Forelimb muscle (tissue), 1 donor: ENCODE measurements at regions not wholly inside any gene's neighbourhood (a gene's known extent, or its start where the extent isn't known, plus 50 kb on each side); places are given as distances from the start of the nearest gene placed in this dataset.

ENCODE experiments used
- DNase-seq: peaks from one replicate; pipeline ENCODE4 v3.0.0-alpha.2; 2013; ENCODE audit warnings: low read depth

DNA sequence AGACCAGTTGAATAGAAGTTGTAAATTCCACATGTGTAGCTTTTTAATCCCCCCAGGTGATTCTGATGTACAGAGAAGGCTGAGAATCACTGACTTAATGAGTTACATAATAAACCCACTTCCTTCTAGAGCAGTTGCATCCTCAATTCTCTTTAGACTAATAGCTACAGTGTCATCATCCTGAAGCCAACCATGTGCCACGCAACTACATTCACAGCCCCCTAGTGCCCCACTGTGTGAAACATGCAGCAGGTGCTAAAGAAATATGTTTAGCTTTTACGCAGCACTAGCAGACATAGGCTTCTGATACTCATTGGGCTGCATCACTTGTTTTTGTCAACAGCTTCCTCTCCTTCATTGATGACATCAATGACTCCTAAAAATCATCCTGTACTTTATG, 1168.3 kb downstream of the BCL11B start:
- no peak for DNase-seq

DNA sequence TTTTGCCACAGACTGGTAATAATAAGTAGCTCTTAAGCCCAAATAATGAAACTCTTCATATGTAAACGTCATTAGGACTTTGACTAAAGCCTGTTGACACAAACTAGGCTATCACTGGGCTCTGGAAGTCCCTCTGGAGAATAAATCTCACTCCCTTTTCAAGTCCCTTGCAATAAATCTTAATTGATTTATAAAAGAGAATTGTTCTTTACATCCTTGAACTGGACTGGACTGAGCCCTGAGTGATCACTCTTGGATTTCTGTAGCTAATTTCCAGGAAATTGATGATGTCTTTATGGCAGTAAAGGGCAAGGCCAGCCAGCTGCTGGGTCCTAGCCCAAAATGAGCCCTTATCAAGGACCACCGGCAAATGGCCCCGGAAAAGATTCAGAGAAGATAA, 1162.7 kb downstream of the BCL11B start:
- DNase-seq, result no peak

DNA sequence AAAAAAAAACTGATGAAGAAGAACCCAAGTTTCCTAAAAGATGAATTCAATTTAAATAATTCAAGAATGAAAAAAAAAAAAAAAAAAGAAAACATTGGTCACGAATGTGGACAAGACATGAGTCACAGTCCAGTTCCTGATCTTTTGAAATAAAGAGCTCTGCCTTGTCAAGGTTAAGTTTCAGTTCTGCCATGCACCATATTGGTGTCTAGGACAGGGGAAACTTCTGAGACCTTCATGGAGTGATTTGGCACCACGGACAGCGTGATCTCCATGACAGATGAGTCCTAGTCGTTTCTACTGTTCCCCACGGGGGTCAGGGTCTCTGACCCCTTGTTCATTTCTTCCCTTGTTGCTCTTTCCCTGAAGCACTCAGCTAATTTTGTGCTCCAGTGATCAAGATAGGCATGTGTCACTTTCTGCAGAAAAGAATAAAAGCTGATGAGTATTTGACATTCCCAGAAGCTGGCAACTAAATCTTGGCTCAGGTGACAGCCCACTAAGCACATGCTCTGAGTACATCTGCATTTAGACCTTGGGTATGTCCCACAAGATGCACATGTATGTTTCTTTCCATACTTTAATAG, 1159.7 kb downstream of the BCL11B start:
- DNase-seq, result no peak

DNA sequence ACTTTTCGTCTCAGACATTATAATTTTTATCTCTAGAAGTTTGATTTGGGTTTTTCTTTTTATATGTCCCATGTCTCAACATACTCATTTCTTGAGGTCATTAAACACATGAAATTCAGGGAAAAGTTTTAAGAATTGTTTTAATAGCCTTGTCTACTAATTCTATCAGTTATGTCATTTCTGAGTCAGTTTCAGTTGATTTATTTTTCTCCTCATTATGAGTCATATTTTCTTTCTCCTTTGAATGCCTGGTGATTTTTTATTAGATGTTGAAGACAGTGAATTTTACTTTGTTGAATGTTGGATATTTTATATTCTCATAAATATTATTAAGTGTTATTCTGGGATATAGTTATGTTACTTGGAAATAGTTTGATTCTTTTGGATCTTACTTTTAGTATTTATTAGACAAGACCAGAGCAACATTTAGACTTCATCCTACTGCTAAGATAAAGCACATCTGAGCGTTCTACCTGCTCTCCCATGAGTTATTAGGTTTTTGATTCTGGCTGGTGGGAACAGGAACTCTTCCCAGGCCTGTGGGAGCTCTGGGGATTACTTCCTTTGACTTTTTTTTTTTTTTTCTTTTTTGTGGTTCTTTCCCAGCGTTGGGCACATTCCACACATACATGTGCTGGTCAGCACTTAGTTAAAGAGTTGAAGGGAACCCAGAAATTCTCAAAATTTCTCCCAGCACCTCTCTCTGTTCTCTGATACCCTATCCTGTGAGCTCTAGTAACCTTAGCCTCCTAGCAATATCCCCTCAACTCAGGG, 1157.7 kb downstream of the BCL11B start:
- no peak for DNase-seq

DNA sequence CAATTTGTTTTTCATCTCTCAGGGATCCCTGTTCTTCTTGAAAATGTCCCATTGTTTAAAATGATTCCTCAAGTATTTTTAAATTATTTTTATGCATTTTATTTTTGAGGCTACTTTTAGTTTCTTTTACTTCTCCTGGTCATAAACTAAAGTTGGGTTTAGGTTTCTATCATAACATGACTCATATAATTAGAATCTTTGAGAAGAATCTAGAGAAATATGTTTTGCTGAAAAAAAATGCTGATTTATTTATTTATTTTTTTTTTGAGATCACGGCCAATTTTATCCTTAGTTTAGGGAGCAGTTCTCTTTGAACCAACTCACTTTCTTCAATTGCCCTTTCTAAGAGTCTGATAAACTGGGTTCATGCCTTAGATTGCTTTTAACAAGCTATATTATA, 1157.1 kb downstream of the BCL11B start:
- DNase-seq, result no peak

DNA sequence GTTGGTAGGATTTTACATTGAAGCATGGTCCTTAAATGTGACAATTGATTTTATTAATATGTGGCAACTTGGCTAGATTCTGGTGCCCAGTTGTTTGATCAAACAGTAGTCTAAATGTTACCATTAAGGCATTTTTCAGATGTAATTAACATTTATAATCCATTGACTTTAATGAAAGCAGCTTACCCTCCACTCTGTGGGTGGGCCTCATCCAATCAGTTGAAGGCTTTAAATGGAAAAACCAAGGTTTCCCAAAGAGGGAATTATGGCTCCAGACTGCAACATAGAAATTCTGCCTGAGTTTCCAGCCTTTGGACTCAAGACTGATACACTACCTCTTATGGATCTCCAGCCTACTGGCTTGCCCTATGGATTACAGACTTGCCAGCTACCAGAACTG, 1153.2 kb downstream of the BCL11B start:
- no peak for DNase-seq

DNA sequence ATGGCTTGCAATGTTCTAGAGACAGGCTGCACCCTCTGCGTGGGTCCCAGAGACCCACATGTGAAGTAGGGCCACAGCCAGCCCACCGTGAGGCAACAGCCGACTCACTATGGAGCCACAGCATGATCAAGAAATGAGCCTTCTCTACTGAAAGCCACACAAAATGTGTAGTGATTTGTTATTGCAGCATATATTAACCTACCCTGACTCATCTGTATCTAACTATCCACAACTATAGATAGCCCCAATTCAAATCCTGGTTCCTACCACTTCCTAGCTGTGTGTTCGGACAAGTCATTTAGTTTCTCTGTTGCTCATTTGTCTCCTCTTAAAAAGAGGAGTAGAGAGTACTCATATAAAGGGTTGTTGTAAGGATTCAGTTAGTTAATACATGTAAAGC, 1152.3 kb downstream of the BCL11B start:
- no peak for DNase-seq

DNA sequence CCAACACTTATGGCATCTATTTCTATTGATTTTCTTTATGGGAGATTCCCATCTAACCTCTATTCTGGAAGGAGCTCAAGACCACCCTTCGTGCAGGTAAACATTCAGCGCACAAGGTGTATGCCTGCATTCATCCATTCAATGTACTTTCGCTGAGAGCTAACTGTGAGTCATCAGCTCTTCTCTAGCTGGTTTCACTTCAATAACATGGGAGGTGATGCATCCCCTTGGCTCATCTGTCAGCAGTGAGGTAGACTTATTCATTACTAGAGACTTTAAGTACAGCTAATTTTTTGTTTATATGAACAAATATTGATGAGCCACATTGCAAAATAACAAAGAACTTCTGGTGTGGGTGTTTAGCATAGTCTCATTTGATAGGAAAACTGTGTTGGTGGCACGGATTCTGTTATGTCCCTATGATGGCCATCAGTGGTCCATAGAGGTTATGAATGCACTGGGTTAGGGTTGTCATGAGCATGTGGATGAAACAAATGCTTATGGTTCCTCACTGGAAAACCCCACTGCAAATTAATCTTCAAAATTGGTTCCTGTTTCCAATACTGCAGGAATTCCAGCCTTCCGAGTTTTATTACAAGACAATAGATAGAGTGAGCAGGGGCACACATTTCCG, 1151.0 kb downstream of the BCL11B start:
- DNase-seq, result no peak

DNA sequence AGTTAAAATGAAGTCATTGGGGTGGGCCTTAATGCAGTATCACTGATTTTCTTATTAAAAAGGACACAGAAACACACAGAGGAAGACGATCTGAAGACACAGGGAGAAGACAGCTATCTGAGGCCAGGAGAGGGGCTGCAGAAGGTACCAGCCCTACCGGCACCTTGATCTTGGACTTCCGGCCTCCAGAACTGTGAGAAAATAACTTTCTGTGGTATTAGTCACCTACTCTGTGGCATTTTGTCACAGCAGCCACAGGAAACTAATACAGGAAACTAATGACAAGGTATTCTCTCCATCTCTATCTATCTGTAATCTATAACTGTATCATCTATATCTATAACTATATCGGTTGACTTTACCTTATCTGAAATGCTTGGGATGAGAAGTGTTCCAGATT, 1149.5 kb downstream of the BCL11B start:
- DNase-seq, result no peak

DNA sequence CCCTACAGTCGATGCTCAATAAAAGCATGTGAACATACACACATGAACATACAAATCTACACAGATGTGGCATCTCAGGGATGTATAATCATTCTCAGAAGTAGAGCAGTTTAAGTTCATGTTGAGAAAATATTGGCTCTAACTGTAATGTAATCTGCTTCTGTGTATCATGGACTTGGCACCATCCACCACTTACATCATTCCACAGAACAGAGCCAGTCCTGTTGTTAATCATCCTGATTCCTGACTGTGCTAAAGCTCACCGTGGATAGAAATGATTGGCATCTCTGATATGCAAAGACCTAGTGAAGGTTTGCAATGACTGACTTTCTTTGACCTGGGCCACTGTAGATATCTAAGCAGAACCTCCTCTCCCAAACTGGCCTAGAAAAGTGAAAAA, 1141.3 kb downstream of the BCL11B start:
- peak; percentile 11 for DNase-seq

DNA sequence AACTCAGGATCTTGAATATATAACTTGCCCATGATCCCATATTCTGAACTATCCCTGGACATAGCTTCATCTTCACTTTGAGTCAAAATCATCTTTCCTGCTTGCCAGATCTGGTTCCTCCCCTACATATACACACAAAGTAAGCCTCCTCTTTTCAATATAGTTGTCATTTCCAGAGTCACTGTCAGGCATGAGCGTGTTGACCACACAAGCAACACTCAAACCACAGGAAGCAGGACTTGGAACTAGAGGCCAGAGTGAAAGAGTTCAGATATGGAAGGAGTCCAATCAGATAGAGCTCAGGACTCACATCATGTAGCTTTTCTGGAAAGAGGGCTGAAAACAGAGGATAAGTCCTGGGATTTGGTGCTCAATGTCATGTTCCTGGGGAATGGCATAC, 1140.6 kb downstream of the BCL11B start:
- DNase-seq, result no peak

DNA sequence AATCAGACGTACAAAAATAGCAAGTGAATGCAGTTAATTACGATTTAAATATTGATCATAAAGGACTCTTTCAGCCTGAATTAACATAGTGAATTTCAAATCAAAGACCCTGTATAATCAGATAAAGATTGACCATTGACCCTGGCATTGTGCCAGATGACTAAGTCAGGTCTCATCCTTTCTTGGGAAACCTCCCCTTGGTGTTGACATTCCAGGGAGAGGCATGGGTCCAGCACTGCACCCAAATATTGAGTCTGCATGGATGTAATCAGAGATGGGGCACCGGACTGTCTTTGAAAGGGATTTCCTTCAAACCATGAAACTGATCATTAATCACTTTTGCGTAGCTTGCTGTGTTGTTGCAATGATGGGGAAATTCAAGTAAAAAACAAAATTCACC, 1138.2 kb downstream of the BCL11B start:
- no peak for DNase-seq

DNA sequence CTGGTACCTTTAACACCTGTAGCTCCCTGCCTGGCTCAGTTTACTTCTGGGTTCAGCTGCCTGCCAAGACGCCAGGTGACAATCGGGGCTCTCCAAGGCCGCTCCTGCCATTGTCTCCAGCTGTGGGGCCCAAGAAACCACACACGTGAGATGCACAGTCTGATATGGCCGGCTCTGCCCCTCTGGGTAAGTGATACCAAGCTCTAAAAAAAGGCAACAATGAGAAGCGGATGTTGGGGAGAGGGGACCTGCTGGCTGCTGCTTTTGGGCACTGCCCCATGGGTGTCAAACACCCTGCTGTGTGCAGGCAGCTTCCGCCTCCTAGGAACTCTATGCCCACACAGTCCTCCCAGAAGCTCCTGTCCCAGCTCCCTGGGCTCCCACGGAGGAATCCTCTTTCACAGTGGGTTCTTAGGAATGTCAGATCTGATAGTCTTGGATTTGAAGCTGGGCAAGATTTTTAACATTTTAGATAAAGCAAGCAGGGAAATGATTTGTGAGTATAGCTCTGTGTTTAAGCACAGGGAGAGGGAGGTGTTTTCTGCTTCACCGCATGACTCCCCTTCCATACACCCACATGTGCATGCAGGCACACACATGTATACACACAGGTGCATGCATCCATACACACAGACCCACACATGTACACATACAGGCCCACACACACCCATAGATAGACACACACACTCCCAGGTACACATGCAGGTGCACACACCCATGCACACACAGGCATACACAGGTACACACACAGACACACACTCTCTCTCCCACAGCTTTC, 1135.8 kb downstream of the BCL11B start:
- DNase-seq, result no peak

DNA sequence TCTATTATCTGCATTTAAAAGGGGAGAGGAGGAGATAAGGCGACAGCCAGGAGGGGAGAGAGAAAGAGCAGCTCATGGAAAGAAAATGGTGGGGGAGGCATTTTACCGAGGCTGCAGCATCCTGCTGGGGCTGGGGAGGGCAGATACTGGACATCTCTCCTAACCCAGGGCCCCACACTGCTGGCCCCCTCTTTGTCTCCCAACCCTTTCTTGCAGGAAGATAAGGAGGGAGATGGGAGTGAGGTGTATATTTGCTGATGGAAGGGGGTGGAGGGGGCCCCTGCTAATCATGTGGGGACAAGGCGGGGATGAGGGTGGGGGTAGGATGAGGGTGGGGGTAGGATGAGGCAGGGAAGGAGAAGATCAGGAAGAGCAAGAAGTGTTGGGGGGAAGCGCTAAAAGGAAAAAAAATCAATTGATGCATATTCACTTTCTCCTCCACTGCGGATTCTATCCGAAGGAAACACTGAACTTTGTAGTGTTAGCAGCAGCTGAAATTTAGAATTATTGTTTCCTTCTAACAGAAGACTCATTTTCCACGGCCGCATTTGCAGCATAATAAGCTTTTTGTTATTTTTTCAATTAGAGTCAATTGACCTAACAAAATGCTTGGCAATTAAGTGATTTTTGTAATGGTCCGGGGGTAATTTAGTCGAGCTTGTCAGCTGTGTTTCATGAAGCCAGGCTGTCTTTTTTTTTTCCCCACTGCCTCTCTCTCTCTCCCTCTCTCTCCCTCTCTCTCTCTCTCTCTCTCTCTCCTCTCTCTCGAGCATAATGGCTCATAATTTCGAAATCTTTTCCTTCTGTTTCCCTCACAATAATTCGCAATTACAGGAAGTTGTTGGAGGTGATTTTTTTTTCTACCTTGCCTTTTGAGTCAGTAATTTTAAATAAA, 1134.6 kb downstream of the BCL11B start:
- DNase-seq, result no peak

DNA sequence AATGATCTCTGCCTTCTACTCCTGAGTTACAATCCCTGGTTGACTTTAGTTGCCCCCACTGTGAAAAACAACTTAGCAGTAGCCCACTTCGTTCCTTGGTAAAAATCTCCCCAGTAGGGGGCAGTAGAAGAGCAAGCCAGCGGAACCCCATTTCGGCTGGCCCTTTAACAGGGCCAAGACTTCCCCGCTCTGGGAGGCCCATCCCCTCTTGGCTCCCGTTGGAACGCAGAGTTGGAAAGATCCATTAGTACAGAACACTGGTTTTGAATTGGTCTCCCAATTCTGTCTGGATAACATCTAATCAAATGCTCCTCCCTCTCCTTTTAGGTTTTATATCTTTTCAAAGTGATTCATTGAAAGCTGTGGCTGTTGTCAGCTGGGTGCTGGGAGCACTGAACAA, 1133.3 kb downstream of the BCL11B start:
- no peak for DNase-seq

DNA sequence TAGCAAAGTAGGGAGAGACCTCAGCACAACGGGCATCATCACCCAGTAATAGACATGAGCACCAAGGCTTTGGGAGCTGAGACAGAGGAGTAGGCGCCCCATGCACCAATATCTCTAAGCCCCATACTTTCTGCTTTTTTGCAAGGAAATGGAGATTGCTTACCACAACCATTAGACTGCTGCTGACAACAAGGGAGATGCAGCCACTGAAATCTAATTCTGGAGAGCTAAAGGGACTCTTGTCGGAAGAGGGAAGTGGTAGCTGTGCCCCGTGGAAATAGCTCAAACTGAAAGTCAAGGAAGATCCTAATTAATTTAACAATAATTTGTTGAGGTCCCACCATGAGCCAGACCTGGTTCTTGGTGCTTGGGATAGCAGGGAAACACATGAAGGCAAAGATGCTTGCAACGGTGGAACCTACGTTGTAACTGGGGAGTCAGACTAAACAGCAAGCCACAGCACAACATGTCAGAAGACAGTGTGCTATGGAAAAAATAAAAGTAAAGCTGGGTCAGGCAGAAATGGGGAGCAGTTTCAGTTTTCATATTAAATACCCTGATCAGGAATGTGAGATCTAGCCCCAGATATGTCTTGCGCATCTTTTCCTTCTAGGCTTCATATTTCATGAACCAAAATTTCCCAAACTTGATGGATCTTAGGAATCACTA, 1131.0 kb downstream of the BCL11B start:
- DNase-seq, result no peak

DNA sequence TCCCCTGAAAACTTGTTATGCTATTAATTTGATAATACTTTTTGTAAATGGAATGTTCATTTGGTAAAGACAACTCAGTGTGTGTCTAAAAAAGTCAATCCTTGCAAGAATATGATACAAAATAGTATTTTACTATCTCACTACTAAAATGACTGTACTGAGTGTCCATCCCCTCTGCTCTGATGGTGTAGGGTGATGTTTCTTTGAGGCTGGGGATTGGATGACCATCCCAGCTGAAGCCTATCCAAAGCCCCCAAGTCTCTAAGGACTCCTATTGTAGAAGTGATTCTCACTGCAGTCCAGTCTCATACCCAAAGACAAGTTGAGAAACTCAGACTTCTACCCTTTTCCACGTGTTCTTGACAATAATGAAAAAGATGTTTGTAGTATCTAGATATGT, 1128.4 kb downstream of the BCL11B start:
- no peak for DNase-seq

DNA sequence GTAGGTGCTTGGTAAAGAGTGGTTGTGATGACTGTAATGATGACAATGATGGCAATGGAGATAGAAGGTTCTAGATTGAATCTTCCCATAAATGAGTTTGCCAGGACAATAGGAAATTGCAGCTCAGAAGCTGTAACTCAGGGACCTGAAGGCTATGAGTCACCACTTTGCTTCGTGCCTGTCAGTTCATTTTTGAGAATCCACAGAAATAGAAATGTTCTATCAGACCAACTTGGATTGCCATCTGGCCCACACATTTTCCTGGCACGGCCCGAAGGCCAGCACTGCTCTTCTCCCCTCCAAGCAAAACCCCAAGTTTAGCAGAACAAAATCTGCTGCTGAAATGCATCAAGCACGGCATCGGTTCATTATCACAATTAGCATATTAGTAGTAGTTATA, 1127.0 kb downstream of the BCL11B start:
- DNase-seq, result no peak

DNA sequence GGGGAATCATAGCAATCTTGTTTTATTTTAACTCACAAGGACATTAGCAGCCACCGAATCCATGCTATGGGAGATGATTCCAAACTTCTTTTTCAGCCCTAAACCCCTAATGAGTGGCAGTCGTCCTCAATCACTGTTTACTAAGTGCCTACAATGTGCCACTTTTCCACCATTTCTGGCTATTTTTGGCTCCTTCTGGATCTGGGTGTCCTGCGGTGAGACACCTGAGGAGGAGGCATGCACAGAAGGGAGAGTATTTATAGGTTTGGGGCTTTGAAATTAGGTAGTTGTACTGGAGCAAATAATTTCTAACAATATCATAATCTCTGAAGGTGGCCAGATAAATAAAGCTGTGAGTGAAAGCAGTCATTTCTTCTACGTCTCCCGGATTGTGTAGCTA, 1125.6 kb downstream of the BCL11B start:
- DNase-seq, result no peak

DNA sequence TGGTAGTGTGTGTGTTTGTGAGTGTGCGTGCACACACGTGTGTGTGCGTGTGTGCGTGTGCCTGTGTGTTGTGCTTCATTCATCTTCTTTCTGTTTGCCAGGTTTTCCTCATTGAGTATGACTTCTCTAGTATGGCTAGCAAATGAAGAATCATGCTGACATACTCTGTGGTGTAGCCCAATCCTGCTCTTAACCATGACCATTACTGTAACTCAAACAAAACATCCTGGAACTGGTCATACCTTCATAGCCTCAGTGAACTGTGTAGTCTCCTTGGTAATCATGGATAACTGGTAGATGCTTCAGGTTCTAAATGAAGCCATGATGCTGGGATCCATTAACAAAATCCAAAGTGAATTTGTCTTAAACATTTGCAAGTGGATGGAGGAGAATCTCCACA, 1117.7 kb downstream of the BCL11B start:
- DNase-seq, result no peak

DNA sequence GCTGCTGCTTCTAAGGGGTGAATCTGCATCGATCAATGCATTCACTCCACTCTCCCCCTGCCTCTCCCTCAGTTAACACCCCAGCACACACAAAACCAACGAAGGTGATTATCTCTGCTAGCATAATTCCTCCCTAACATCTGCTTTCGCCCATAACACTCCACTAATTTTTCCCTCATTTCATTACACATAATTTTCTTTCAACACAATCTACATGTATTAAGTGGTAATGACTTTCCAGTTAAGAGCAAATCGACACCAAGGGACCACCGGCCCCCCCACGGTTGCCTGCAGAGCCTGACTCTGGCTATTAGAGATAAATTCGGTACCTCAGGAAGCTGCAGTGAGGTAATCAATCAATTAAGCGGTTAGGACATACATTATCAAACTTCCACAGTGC, 1115.6 kb downstream of the BCL11B start:
- no peak for DNase-seq
